Esophagus muscularis mucosa (tissue), 4 donors: ENCODE measurements at regions not wholly inside any gene's neighbourhood (a gene's known extent, or its start where the extent isn't known, plus 50 kb on each side); places are given as distances from the start of the nearest gene placed in this dataset.

Experiments used
- DNase-seq: peaks from one replicate; pipeline ENCODE4 v3.0.0-alpha.2; 2017; ENCODE audit errors: extremely low spot score
- H3K27ac ChIP-seq, 4 donors: fragments of 200-600 bp; sonication (generic); replicated peaks in 1 of 4; 1 replicate in 3 of 4; 2 replicates in 1 of 4; pipeline ENCODE4 v1.5.1; 2016 to 2019; ENCODE audit warnings: mild to moderate bottlenecking in 1 of 4
- H3K27me3 ChIP-seq, 4 donors: fragments of 200-600 bp; sonication (generic); one replicate each; pipeline versions ENCODE4 v1.5.1 to v1.6.0; 2016 to 2019
- H3K36me3 ChIP-seq, 4 donors: fragments of 200-600 bp; sonication (generic); one replicate each; pipeline ENCODE4 v1.5.1; 2016 to 2019
- H3K4me1 ChIP-seq, 4 donors: fragments of 200-600 bp; sonication (generic); one replicate each; pipeline ENCODE4 v1.5.1; 2016 to 2019
- H3K4me3 ChIP-seq, 4 donors: fragments of 200-600 bp; sonication (generic); 1 replicate in 2 of 4; 2 replicates in 2 of 4; pipeline ENCODE4 v1.5.1; 2016 to 2019; ENCODE audit warnings: mild to moderate bottlenecking in 4 of 4, moderate library complexity in 1 of 4
- H3K9me3 ChIP-seq, 4 donors: fragments of 200-600 bp; sonication (generic); 1 replicate in 3 of 4; 2 replicates in 1 of 4; pipeline ENCODE4 v1.5.1; 2016 to 2019
- CTCF ChIP-seq, 3 experiments: fragments of 200-600 bp in 2 of 3; fragments of 450-650 bp in 1 of 3; sonication (generic) in 2 of 3; IDR thresholded peaks; one replicate each; pipeline ENCODE4 v1.5.1; 2017 to 2019; ENCODE audit warnings: antibody characterized with exemption in 3 of 3, mild to moderate bottlenecking in 2 of 3, moderate library complexity in 1 of 3
- EP300 ChIP-seq: sonication (generic); formaldehyde crosslinking; IDR thresholded peaks from one replicate; pipeline ENCODE4 v1.6.1; 2017; ENCODE audit warnings: antibody characterized with exemption
- POLR2A ChIP-seq: fragments of 450-650 bp; IDR thresholded peaks from one replicate; pipeline ENCODE4 v1.6.1; 2017; ENCODE audit warnings: antibody characterized with exemption, moderate library complexity, mild to moderate bottlenecking, low read depth
- POLR2AphosphoS5 ChIP-seq, 2 donors: sonication (generic); formaldehyde crosslinking; IDR thresholded peaks; one replicate each; pipeline ENCODE4 v1.6.1; 2017; ENCODE audit warnings: antibody characterized with exemption in 2 of 2
- WGBS: methylation state at CpG from one replicate; pipeline ENCODE4 v1.1.5; 2018; 5-methylcytosine and 5-hydroxymethylcytosine counted together
- intact Hi-C: fragments of 100-400 bp; cut with DNase I; formaldehyde crosslinking; loops from one replicate; pipeline ENCODE4 v1.15.1; 2023

DNA sequence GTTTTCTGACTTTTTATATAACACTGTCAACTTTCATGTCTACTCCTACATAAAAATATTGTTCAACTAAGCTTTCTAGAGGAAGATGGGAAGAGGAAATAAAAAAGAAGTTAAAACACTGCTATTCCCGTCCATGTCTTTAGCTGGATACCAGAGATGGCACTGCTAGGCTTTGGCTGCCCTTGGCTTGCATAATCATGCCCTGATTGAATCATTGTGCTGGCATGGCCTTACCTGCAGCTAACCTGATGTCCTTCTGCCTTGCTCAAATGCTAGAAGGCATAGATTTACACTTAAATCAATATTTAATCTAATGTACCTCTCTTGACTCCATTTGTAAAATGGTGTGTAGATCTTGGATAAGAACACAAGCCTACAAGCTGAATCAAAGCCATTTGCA lies 539.7 kb upstream of the IL12A start:
- Histone ChIP-seq H3K27ac (no peak overlapping the region), H3K27me3 (no peaks in the 10 kb centered on the region), H3K9me3 (no peaks in the 10 kb centered on the region), H3K36me3 (no peaks in the 10 kb centered on the region), H3K4me3 (no peak overlapping the region), H3K4me1 (no peaks in the 10 kb centered on the region)
- intact Hi-C loops: no loop called here
- peak; percentile 21 for DNase-seq
- WGBS: 92% methylated on average over 1 of the region's 1 CpG
- TF ChIP-seq CTCF (IDR thresholded peaks at IDR 0.05) (no peak), EP300 (no peak), POLR2AphosphoS5 (IDR thresholded peaks at IDR 0.05) (no peak), POLR2A (no peak)

DNA sequence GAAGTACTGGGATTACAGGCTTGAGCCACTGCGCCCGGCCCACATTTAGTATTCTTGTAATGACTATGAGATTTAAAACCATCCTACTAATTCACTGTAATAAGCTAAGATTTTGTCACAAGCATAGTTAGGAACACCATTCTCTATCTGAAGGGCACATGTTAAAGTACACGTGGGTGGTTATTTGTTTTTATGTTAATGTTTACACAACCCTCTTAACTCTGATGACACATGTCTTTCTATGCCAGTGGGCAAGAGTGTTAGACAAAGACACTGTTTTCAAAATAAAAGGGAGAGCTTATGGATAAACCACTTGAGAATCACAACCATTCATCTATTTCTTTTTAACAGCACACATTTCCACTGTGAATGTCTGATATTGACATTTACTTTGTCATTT lies 537.6 kb upstream of the IL12A start:
- Histone ChIP-seq H3K27ac (no peak overlapping the region), H3K36me3 (no peaks in the 10 kb centered on the region), H3K27me3 (no peaks in the 10 kb centered on the region), H3K9me3 (no peaks in the 10 kb centered on the region), H3K4me3 (no peak overlapping the region), H3K4me1 (no peaks in the 10 kb centered on the region)
- intact Hi-C loops: no loop called here
- DNase-seq: peak; percentile 29
- TF ChIP-seq EP300 (no peak), CTCF (IDR thresholded peaks at IDR 0.05) (no peak), POLR2AphosphoS5 (IDR thresholded peaks at IDR 0.05) (no peak), POLR2A (no peak)
- 86% methylated on average over 3 of the region's 3 CpGs for WGBS

- H3K4me1 ChIP-seq: no peaks in the 10 kb centered on the region
- TF ChIP-seq CTCF (IDR thresholded peaks at IDR 0.05): no peak
- no peak for TF ChIP-seq EP300
- no peak for TF ChIP-seq POLR2AphosphoS5 (IDR thresholded peaks at IDR 0.05)
- TF ChIP-seq POLR2A: no peak
- H3K36me3 ChIP-seq: no peaks in the 10 kb centered on the region
- H3K9me3 ChIP-seq: no peaks in the 10 kb centered on the region
- DNase-seq: no peak
- 79% methylated on average over 1 of the region's 1 CpG for WGBS
- H3K27ac ChIP-seq: no peak overlapping the region
- no peak overlapping the region for H3K4me3 ChIP-seq
- no peaks in the 10 kb centered on the region for H3K27me3 ChIP-seq
- intact Hi-C loops: no loop called here
Observed at GRCh38 chr3:159451482-159451881, 537.2 kb upstream of the IL12A start.

DNA sequence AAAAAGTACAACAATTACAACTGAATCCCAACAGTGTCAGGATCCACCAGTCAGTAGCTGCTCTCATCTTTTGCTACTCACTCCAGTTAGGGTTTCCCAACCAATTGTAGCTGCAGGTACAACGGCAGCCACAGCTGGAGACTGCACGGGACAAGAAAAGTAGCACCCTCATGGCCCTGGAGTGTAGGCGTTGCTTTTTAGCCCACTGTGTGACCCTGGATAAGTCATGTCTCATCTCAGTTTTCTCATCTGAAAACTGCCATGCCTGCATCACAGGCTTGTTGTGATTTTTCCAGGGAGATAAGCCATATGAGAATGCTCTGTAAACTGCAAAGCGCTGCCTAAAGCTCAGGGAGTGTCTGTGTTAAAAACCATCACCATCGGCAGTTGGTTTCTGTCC lies 535.6 kb upstream of the IL12A start:
- H3K4me3 ChIP-seq: no peak overlapping the region
- H3K27me3 ChIP-seq: no peaks in the 10 kb centered on the region
- WGBS: 94% methylated on average over 5 of the region's 5 CpGs
- DNase-seq: peak; percentile 81
- TF ChIP-seq EP300 (no peak), CTCF (IDR thresholded peaks at IDR 0.05) (no peak), POLR2AphosphoS5 (IDR thresholded peaks at IDR 0.05) (no peak), POLR2A (no peak)
- no peak overlapping the region for H3K27ac ChIP-seq
- no peaks in the 10 kb centered on the region for H3K9me3 ChIP-seq
- no peaks in the 10 kb centered on the region for H3K36me3 ChIP-seq
- intact Hi-C loops: no loop called here
- H3K4me1 ChIP-seq: no peaks in the 10 kb centered on the region

DNA sequence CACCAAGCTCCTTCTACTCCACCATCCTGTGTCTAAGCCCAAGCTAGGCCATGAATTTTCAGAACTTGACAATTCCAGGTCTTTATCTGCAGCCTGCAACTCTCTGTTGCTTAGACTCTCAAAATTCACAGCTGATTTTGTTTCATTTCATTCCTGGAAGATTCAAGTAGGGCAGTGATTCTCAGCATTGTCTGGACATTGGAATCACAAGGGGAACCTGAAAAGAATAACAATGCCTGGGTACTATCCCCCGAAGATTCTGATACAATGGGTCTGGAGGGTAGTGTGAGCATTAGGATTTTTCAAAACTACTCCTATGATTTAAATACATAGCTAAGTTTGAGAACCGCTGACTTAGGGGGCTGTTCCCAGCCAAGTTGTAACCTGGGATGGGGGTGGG lies 534.7 kb upstream of the IL12A start:
- no peak overlapping the region for H3K27ac ChIP-seq
- no peaks in the 10 kb centered on the region for H3K27me3 ChIP-seq
- TF ChIP-seq CTCF (IDR thresholded peaks at IDR 0.05) (no peak), EP300 (no peak), POLR2AphosphoS5 (IDR thresholded peaks at IDR 0.05) (no peak), POLR2A (no peak)
- WGBS: 92% methylated on average over 2 of the region's 2 CpGs
- DNase-seq: no peak
- H3K36me3 ChIP-seq: no peaks in the 10 kb centered on the region
- no peak overlapping the region for H3K4me3 ChIP-seq
- intact Hi-C loops: no loop called here
- no peaks in the 10 kb centered on the region for H3K4me1 ChIP-seq
- no peaks in the 10 kb centered on the region for H3K9me3 ChIP-seq
